ENCODE measurements at regions not wholly inside any gene's neighbourhood (a gene's known extent, or its start where the extent isn't known, plus 50 kb on each side); places are given as distances from the start of the nearest gene placed in this dataset. TPM values are rescaled to one million over a fixed set of nuclear protein-coding genes. Genes with fewer than 3 reads are reported as not detected.

DNA sequence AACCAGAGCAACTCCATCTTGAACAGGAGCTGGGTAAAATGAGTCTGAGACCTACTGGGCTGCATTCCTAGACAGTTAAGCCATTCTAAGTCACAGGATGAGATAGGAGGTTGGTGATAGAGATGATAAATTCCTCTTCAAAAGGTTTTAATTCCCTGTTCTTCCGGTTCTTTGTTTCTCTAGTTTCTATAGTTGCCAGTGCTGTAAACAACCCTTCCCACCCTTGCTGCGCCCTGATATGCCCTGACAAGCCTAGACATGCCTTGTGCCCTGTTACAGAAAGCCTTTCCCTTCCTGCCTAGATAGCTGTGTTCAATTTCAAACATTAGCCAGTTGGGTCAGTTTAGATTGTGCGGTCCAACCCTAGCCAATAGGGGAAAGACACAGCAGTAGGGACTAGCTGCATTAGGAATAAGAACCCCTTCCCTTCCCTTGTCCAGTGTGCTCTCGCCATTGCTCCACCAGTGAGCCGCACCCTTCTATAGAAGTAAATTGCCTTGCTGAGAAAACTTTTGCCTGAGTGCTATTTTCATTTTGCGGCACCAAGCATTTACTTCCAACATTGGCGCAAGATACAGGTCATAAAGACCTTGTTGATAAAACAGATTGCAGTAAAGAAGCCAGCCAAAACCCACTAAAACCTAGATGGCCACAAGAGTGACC lies 52.5 kb upstream of the CCN2 start:
- Histone ChIP-seq H3K27ac (no peak overlapping the region), H3K4me3 (no peak overlapping the region), H3K36me3 (no peaks in the 10 kb centered on the region), H3K4me1 (no peaks in the 10 kb centered on the region), H3K27me3 (ENCODE audit: low read depth) (no peaks in the 10 kb centered on the region), H3K9me3 (peaks cover 10% of the 10 kb centered on the region)
- ATAC-seq, result no peak
- TF ChIP-seq, protein P1, sequence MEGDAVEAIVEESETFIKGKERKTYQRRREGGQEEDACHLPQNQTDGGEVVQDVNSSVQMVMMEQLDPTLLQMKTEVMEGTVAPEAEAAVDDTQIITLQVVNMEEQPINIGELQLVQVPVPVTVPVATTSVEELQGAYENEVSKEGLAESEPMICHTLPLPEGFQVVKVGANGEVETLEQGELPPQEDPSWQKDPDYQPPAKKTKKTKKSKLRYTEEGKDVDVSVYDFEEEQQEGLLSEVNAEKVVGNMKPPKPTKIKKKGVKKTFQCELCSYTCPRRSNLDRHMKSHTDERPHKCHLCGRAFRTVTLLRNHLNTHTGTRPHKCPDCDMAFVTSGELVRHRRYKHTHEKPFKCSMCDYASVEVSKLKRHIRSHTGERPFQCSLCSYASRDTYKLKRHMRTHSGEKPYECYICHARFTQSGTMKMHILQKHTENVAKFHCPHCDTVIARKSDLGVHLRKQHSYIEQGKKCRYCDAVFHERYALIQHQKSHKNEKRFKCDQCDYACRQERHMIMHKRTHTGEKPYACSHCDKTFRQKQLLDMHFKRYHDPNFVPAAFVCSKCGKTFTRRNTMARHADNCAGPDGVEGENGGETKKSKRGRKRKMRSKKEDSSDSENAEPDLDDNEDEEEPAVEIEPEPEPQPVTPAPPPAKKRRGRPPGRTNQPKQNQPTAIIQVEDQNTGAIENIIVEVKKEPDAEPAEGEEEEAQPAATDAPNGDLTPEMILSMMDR (IDR thresholded peaks at IDR 0.05), result no peak
- intact Hi-C loops (cut with DNase I), result no loop called here
- DNase-seq, result no peak

Small RNAs in the stretch of these regions (microRNA-seq; reads per million reads assigned to microRNA genes)
- gene MIR548AJ1 (ENCODE audit: borderline number of aligned reads), result not detected

Measured in lower lobe of right lung (tissue), 2 donors.